ENCODE measurements at regions not wholly inside any gene's neighbourhood (a gene's known extent, or its start where the extent isn't known, plus 50 kb on each side); places are given as distances from the start of the nearest gene placed in this dataset.
A peak's percentile ranks its signal among the peaks of the same experiment; 100 is the strongest.

- DNase-seq (ENCODE audit: low read depth): peak; percentile 29
- H3K4me3 ChIP-seq (ENCODE audit: low read depth, low read length): no peak overlapping the region
- TF ChIP-seq CTCF (IDR thresholded peaks at IDR 0.05; ENCODE audit: insufficient read depth, low read depth, low read length, missing control alignments): no peak
Observed at GRCh38 chr9:120184266-120184665, 395.7 kb downstream of the CDK5RAP2 start.

- no peak overlapping the region for H3K4me3 ChIP-seq (ENCODE audit: low read depth, low read length)
- DNase-seq (ENCODE audit: low read depth): no peak
- TF ChIP-seq CTCF (IDR thresholded peaks at IDR 0.05; ENCODE audit: insufficient read depth, low read depth, low read length, missing control alignments): no peak
Observed at GRCh38 chr9:120183615-120184014, 396.4 kb downstream of the CDK5RAP2 start.

GRCh38 chr9:120182011-120182410, 398.0 kb downstream of the CDK5RAP2 start:
- DNase-seq (ENCODE audit: low read depth): no peak
- TF ChIP-seq CTCF (IDR thresholded peaks at IDR 0.05; ENCODE audit: insufficient read depth, low read depth, low read length, missing control alignments): no peak

GRCh38 chr9:120177121-120177520, 402.8 kb downstream of the CDK5RAP2 start:
- DNase-seq (ENCODE audit: low read depth): no peak
- no peak for TF ChIP-seq CTCF (IDR thresholded peaks at IDR 0.05; ENCODE audit: insufficient read depth, low read depth, low read length, missing control alignments)
- no peak overlapping the region for H3K4me3 ChIP-seq (ENCODE audit: low read depth, low read length)

More at GRCh38 chr9:120182011-120182410, 398.0 kb downstream of the CDK5RAP2 start:
- H3K4me3 ChIP-seq (ENCODE audit: low read depth, low read length): no peak overlapping the region

- no peak overlapping the region for H3K4me3 ChIP-seq (ENCODE audit: low read depth, low read length)
- DNase-seq (ENCODE audit: low read depth): no peak
- TF ChIP-seq CTCF (IDR thresholded peaks at IDR 0.05; ENCODE audit: insufficient read depth, low read depth, low read length, missing control alignments): no peak
Observed at GRCh38 chr9:120175031-120175430, 404.9 kb downstream of the CDK5RAP2 start.

- TF ChIP-seq CTCF (IDR thresholded peaks at IDR 0.05; ENCODE audit: insufficient read depth, low read depth, low read length, missing control alignments): no peak
- DNase-seq (ENCODE audit: low read depth): no peak
- no peak overlapping the region for H3K4me3 ChIP-seq (ENCODE audit: low read depth, low read length)
Observed at GRCh38 chr9:120161776-120162175, 418.2 kb downstream of the CDK5RAP2 start.

GRCh38 chr9:120158221-120158620, 421.7 kb downstream of the CDK5RAP2 start:
- H3K4me3 ChIP-seq (ENCODE audit: low read depth, low read length): no peak overlapping the region
- no peak for TF ChIP-seq CTCF (IDR thresholded peaks at IDR 0.05; ENCODE audit: insufficient read depth, low read depth, low read length, missing control alignments)
- DNase-seq (ENCODE audit: low read depth): no peak
